ENCODE measurements at regions not wholly inside any gene's neighbourhood (a gene's known extent, or its start where the extent isn't known, plus 50 kb on each side); places are given as distances from the start of the nearest gene placed in this dataset.

GRCh38 chr6:227074-227782 is 65.1 kb upstream of the DUSP22 start:
- no peak for DNase-seq

DNA sequence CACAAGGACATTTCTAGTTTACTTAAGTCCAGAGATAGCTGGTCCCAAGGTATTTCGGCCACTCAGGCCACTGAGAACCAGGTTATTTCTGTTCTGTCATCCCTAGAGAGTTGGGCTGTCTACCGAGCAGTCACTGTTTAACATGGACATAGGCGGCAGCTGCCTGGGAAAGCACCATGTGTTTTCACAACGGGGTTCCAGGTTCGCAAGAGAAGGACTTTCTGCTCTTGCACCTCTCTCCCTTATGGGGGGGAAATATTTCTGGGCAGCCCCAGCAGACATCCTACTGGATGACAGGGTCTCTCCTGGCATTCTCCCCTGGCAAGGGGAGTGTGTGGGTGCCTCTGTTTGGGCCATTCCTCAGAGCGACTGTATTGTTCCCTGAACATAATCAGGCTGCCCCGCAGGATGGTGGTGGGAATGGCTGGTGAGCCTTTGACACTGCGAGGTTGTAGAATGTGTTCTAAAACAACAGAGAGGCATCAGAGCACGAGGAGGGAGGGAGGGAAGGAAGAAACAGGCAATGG is 64.4 kb upstream of the DUSP22 start:
- DNase-seq: no peak

DNA sequence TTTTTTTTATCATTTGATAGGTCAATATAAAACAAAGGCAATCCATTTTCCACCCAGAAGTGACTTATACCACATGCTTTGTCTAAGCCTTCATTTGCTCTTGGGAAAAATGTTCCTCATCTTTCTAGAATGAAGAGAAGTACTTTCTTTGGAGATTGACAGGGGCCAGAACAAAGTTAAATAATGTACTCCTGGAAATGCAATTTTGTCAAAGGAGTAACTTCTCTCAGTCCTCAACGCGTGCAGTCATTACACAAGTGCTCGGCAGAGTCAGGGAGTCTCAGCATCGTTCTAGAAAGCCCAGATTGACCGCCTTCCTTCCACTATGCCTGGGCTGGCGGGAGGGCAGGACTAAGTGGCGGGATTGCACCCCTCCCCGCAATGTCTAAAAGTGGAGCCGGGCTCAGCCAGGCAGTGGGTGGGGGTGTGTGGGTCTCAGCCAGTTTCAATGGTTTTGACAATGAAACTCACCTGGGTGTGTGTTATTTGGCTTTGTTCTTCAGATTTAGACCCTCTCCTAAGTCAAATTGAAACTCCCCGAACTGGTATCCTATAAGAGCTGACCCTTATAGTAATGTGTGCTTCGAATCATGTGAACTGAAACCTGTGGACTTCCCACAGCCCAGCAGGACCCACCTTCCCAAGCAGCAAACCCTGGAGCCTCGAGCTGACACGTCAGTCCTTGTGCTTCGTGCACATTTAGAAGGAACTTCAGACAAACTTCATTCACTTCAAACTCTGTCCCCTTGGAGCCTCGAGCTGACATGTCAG is 63.2 kb upstream of the DUSP22 start:
- DNase-seq: no peak

DNA sequence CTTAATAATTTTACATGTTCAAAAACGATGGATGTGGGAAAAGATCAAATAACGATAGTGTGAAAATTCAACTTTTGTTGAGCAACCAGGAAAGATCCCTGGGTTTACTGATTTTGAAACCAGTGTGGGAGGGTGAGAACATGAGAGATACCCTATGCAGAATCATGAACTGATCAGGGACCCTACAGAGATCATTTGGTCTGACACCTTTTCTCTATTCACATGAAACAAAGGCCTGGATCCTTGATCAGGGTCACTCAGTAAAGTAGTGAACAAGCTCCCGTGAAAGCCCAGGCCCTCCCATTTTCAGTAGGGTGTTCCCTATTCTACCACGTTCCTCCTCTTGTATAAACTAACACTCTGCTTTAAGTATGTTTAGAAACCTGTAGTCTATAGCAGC is 60.5 kb upstream of the DUSP22 start:
- no peak for DNase-seq

DNA sequence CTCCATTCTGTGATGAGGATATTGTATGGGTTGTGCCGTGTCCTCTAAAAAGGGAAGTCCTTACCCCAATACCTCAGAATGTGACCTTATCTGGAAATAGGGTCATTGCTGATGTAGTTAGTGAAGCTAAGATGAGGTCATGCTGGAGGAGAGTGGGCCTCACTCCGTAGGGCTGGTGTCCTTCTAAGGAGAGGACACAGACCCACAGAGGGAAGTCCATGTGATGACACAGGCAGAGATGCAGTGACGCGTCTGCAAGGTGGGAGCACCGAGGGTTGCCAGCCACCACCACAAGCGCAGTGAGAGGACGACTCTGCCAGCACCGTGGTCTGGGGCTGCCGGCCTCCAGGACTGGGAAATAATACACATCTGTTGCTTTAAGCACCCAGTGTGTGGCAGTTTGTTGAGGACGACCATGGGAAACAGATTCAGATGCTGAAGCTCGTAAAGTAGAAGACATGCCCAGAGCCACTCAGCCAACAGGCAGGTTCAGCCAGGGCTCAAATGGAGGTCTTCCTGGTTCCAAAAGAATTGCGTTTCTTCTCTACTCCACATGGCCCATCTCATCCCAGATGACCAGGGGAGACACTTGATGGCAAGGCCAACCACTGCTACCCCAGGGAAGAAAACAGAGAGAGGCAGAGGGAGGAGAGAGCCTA is 59.2 kb upstream of the DUSP22 start:
- no peak for DNase-seq

- no peak for DNase-seq
These were observed 57.4 kb upstream of the DUSP22 start for GRCh38 chr6:234706-235372.

DNA sequence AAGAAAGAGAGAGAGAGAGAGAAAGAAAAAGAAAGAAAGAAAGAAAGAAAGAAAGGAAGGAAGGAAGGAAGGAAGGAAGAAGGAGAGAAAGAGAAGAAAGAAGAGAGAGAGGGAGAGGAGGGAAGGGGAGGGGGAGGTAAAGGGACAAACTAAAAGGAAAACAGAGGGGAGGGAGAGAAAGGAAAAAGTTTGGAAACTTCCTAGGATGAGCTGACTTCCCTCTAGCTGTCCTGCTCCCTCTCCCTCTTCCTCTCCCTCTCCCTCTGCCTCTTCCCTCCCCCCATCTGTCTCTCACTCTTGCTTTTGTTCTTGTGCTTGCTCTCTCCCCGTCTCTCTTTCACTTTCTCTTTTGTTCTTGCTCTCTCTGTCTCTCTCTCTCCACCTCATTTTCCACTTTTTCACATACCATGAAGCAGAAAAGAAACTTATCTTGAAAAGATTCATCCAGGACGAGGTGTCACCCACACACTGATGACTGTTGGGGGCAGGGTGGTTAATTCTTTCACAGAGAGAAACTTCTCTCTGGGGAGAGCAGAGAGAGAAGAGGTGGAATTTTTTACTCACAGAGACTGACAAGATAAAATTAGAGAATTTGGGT is 56.4 kb upstream of the DUSP22 start:
- DNase-seq: peak in 1 of 2 donors; percentile 83

GRCh38 chr6:236519-236918 is 55.8 kb upstream of the DUSP22 start:
- DNase-seq: no peak

GRCh38 chr6:240151-240550 is 52.1 kb upstream of the DUSP22 start:
- no peak for DNase-seq

DNA sequence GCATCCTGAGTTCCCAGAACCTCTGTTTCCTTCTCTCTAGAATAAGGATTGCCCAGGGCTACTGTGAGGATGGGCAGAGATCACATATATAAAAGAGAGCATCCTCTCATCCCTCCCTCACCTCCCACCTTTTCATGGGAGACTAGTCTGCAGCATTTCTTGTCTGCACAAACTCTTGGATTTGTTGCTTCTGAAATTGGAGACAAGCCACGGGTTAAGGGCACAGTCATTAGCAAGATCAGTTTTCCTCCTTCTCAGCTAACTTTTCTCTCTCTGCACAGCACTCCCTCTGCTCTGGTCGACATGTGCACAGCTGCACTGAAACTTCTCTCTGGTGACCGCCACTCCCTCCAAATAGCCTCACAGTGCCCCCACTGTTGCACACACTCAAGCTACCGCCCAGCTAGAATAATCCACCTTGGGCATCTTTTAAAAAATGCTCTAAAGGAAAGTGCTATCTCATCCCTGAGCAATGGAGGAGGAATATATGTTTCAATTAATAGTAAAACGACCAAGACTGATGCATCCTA is 50.9 kb upstream of the DUSP22 start:
- DNase-seq: no peak

Measured in bone marrow (tissue), 2 donors.